ENCODE measurements at regions not wholly inside any gene's neighbourhood (a gene's known extent, or its start where the extent isn't known, plus 50 kb on each side); places are given as distances from the start of the nearest gene placed in this dataset.
"Not testable (repeated sequence)": the region's sequence is repeated elsewhere in the genome, so short reads cannot be mapped to it uniquely, and the experiment has no call there.

GRCh38 chr15:45812200-45812599 lies 177.4 kb downstream of the SQOR start:
- no peak for DNase-seq

DNA sequence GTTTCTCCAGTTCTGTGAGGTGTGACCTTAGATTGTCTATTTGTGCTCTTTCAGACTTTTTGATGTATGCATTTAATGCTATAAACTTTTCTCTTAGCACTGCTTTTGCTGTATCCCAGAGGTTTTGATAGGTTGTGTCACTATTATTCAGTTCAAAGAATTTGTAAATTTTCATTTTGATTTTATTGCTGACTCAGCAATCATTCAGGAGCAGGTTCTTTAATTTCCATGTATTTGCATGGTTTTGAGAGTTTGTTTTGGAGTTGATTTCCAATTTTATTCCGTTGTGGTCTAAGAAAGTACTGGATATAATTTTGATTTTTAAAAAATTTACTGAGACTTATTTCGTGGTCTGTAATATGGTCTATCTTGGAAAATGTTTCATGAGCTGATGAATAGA lies 182.7 kb downstream of the SQOR start:
- not testable (repeated sequence) for DNase-seq

DNA sequence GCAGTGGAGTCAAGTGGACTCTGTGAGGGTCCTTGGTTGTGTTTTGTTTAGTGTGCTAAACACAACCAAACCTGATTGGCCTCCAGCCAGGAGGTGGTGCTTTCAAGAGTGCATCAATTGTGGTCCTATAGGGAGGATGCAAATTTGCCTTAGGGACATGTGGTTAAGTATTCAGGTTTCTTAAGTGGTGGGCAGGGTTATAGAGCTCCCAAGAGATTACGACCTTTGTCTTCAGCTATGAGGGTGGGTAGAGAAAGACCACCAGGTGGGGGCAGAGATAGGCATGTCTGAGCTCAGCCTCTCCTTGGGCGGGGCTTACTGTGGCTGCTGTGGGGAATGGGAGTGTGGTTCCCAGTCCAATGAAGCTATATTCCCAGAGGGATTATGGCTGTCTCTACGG lies 186.6 kb downstream of the SQOR start:
- DNase-seq, result no peak

- DNase-seq, result not testable (repeated sequence)
Measured at GRCh38 chr15:45822968-45823367, 188.1 kb downstream of the SQOR start.

GRCh38 chr15:45827275-45827674 lies 192.4 kb downstream of the SQOR start:
- DNase-seq, result no peak

GRCh38 chr15:45827766-45828165 lies 192.9 kb downstream of the SQOR start:
- DNase-seq, result no peak

- DNase-seq, result no peak
Measured at GRCh38 chr15:45829336-45830153, 194.7 kb downstream of the SQOR start.

- DNase-seq, result no peak
Measured at GRCh38 chr15:45831787-45832186, 197.0 kb downstream of the SQOR start.

DNA sequence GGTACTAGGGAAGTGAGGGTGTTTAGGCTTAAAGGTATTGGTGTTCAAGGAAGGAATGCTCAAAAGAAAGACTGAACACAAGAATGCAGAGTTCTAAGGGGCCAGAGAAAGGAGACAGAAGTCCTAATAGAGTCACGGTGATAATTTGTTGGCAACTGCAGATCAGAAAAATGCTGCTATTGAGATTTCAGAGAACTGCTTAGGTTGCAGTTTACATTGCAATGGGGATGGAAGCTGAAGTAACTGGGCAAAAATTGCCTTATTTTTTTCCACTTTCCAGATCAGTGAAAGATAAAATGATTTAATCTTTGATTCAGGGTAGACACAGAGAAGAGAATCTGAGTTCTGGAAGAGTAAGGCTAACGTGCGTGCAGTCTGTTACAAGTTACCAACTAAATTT lies 199.8 kb downstream of the SQOR start:
- no peak for DNase-seq

GRCh38 chr15:45842151-45842550 lies 207.3 kb downstream of the SQOR start:
- DNase-seq, result no peak

- no peak for DNase-seq
Measured at GRCh38 chr15:45847645-45848044, 212.8 kb downstream of the SQOR start.

- no peak for DNase-seq
Measured at GRCh38 chr15:45849136-45849535, 214.3 kb downstream of the SQOR start.

GRCh38 chr15:45854455-45855202 lies 219.8 kb downstream of the SQOR start:
- DNase-seq, result no peak

DNA sequence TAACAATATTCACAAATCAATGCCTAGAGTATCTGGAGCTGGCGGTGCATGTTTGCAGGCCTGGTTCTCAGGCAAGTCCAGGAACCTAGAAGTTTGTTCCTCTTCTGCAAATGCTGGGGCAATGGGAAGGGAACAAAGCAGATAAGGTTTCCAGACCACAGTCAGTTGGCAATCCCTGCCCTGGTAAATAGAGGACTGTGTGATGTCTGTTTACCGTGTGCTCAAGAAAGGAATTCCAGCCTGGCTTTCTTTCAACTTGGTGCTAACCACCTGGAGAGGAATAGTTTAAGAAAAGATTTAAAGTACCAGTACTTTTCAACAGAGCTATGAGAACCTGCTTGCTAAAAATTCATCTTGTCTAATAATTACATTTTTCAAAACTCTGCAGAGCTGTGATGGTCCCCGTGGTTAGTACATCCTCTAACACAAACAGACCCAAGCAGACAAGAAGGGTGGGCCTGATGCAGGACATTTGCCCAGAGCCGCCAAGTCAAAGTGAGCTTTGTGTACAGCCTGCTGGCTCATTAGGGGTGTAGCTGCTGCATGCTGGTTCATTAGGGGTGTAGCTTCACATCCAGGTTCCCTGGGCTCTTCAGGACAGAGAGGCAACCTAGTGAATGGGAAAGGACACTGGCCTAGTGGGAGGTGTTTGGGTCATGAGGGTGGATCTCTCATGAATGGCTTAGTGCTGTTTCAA lies 220.5 kb downstream of the SQOR start:
- DNase-seq, result no peak

- DNase-seq, result no peak
Measured at GRCh38 chr15:45855907-45856579, 221.2 kb downstream of the SQOR start.

- no peak for DNase-seq
Measured at GRCh38 chr15:45857291-45857690, 222.5 kb downstream of the SQOR start.

GRCh38 chr15:45858491-45858890 lies 223.7 kb downstream of the SQOR start:
- no peak for DNase-seq

GRCh38 chr15:45862034-45862433 lies 227.2 kb downstream of the SQOR start:
- no peak for DNase-seq

DNA sequence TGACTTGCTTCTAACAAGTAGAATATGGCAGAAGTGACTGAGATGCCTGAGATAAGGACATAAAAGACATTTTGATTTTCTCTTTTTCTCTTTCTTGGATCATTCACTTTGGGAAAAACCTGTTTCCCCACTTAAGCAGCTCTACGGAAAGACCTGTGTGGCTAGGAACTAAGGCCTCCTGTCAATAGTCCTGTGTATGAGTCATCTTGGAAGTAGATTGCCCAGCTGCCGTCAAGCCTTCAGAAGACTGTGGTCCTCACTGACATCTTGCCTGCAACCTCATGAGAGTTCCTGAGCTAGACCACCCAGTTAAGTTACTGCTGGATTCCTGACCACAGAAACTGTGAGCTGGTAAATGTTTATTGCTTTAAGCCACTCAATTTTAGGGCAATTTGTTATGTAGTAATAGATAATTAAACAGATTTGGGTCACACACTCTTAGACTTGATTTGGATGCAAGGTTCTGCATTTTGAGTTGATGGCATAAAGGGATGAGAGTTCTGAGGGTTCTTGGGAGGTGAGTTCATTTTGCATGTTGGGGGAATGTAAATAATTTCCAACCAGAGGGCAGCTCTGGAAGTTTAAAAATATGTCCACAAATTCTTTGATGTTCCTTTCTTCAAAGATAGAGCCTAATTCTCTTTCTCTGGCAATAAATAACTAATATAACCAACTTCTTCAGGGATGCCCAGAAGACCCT lies 229.2 kb downstream of the SQOR start:
- DNase-seq, result no peak

- DNase-seq, result no peak
Measured at GRCh38 chr15:45866616-45867015, 231.8 kb downstream of the SQOR start.

DNA sequence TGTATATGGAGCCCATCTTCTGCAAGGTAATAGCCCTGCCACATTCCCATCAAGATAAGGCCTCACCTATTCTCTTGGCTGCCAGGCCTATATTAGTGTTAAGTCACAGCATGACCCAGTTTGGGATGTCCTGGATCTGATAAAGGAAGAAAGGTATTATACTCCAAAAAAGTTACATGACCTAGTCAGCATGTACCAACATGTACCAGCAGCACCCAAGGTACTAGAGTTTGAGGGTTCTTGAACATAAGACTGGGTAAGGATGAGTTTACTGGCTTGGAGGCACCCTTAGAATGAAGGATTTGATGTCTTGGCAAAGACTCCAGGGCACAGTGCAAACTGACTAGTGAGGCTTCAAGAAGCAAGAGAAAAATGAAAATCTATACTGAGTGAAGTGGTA lies 232.5 kb downstream of the SQOR start:
- DNase-seq, result no peak

- DNase-seq, result no peak
Measured at GRCh38 chr15:45868109-45868691, 233.4 kb downstream of the SQOR start.

Measured in suppressor macrophage treated with lipopolysaccharide for 4 hours (primary cell).